Neural crest cell (in vitro differentiated cells): ENCODE measurements at regions not wholly inside any gene's neighbourhood (a gene's known extent, or its start where the extent isn't known, plus 50 kb on each side); places are given as distances from the start of the nearest gene placed in this dataset.

ENCODE experiments used
- DNase-seq: peaks from one replicate; pipeline ENCODE4 v3.0.0; 2021; ENCODE audit warnings: low read depth, mixed read lengths, low spot score
- H3K27ac Mint-ChIP-seq: one replicate; pipeline ENCODE4 v1.8.0; 2021; ENCODE audit warnings: mild to moderate bottlenecking, mixed read lengths; ENCODE audit not compliant: unreplicated experiment
- H3K27me3 Mint-ChIP-seq: 2 replicates; pipeline ENCODE4 v1.8.0; 2021; ENCODE audit warnings: low read depth, mild to moderate bottlenecking, mixed read lengths
- H3K36me3 Mint-ChIP-seq: 2 replicates; pipeline ENCODE4 v1.8.0; 2021; ENCODE audit warnings: low read depth, mild to moderate bottlenecking, mixed read lengths
- H3K4me1 Mint-ChIP-seq: 2 replicates; pipeline ENCODE4 v1.8.0; 2021; ENCODE audit warnings: mixed read lengths
- H3K4me3 Mint-ChIP-seq: one replicate; pipeline ENCODE4 v1.8.0; 2021; ENCODE audit warnings: mild to moderate bottlenecking, mixed read lengths
- H3K9me3 Mint-ChIP-seq: 2 replicates; pipeline ENCODE4 v1.8.0; 2021; ENCODE audit warnings: mixed read lengths
- TF ChIP-seq, protein P1 (sequence below): fragments of 200-600 bp; sonication (generic); conservative IDR thresholded peaks from 2 replicates; pipeline ENCODE4 v1.5.0; 2021; ENCODE audit warnings: antibody characterized with exemption, mild to moderate bottlenecking

DNA sequence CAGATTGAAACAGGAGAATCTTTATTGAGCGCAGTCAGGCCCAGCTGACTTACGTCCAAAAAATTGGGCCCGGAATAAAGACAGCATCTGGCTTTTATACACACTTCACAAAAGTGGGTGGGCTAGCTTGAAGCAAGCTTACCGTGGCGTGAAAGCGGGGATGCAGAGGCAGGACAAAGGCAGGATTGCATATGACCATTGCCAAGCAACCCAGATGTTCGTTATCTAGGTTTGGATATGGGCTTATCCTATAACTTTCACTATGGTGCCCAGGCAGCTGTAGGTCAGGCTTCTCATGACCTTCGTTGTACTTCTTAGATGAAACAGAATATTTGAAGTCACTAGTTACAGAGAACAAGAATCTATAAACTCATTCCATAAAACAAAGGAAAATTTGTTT, 1575.6 kb upstream of the RAG2 start:
- no peaks in the 10 kb centered on the region for H3K4me1 Mint-ChIP-seq
- TF ChIP-seq, protein P1, sequence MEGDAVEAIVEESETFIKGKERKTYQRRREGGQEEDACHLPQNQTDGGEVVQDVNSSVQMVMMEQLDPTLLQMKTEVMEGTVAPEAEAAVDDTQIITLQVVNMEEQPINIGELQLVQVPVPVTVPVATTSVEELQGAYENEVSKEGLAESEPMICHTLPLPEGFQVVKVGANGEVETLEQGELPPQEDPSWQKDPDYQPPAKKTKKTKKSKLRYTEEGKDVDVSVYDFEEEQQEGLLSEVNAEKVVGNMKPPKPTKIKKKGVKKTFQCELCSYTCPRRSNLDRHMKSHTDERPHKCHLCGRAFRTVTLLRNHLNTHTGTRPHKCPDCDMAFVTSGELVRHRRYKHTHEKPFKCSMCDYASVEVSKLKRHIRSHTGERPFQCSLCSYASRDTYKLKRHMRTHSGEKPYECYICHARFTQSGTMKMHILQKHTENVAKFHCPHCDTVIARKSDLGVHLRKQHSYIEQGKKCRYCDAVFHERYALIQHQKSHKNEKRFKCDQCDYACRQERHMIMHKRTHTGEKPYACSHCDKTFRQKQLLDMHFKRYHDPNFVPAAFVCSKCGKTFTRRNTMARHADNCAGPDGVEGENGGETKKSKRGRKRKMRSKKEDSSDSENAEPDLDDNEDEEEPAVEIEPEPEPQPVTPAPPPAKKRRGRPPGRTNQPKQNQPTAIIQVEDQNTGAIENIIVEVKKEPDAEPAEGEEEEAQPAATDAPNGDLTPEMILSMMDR: no peak

DNA sequence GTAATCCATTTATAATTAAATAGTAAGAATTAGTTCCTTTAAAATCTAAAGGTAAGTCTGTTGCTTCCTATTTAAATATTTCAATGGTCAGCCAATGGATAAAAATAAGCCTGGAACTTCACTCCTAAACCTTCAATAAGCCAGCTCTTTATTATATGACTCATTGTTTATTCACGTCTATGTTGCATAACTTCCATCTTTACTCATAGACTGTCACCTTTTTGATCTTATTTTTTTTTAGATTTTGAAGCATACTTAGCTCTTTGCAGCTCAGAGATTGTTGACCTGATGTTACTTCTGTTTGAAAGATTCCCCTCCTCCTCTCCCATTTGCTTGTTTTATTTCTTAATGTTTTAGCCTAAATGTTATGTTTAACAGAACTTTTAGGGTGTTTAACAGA, 1571.2 kb upstream of the RAG2 start:
- peaks cover 9% of the 10 kb centered on the region for H3K36me3 Mint-ChIP-seq

More for the DNA sequence above, 1575.6 kb upstream of the RAG2 start:
- H3K4me3 Mint-ChIP-seq: no peak overlapping the region
- no peak overlapping the region for H3K27ac Mint-ChIP-seq
- no peaks in the 10 kb centered on the region for H3K9me3 Mint-ChIP-seq
- no peak for DNase-seq
- H3K36me3 Mint-ChIP-seq: no peaks in the 10 kb centered on the region
- no peaks in the 10 kb centered on the region for H3K27me3 Mint-ChIP-seq

DNA sequence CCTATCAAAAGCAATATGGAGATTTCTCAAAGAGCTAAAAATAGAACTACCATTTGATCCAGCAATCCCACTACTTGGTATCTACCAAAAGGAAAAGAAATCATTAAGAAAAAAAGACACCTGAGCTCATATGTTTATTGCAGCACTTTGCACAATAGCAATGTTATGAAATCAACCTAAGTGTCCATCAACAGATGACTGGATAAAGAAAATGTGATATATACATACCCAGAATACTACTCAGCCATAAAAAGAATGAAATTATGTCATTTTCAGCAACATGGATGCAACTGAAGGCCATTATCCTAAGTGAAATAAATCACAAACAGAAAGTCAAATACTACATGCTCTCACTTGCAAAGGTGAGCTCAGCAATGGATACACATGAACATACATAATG, 1565.5 kb upstream of the RAG2 start:
- TF ChIP-seq, protein P1: no peak
- no peak overlapping the region for H3K27ac Mint-ChIP-seq
- peaks cover 9% of the 10 kb centered on the region for H3K36me3 Mint-ChIP-seq
- no peaks in the 10 kb centered on the region for H3K4me1 Mint-ChIP-seq
- peaks cover 13% of the 10 kb centered on the region for H3K9me3 Mint-ChIP-seq
- no peaks in the 10 kb centered on the region for H3K27me3 Mint-ChIP-seq
- no peak for DNase-seq
- H3K4me3 Mint-ChIP-seq: no peak overlapping the region

More for the DNA sequence above, 1571.2 kb upstream of the RAG2 start:
- DNase-seq: no peak
- TF ChIP-seq, protein P1: no peak
- Mint-ChIP-seq H3K4me3 (no peak overlapping the region), H3K27me3 (no peaks in the 10 kb centered on the region), H3K9me3 (peaks cover 8% of the 10 kb centered on the region), H3K4me1 (no peaks in the 10 kb centered on the region), H3K27ac (no peak overlapping the region)

DNA sequence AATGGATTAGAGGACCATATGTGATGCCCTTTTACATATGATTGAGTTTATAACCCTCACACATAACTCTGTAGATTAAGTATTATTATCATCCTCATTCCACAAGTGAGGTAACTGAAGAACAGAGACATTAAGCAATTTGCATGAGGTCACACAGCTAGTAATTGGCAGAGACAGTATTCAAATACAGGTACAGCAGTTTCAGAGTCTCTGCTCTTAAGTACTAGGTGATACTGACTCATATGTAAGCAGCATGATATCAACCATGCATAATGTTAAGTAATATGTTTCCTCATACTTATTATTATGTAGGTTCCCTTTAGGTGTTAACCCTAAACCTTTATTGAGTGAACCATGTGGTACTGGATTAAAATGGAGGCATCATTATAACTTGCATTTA, 1562.4 kb upstream of the RAG2 start:
- Mint-ChIP-seq H3K36me3 (peaks cover 3% of the 10 kb centered on the region), H3K4me1 (no peaks in the 10 kb centered on the region), H3K27me3 (no peaks in the 10 kb centered on the region), H3K9me3 (peaks cover 5% of the 10 kb centered on the region), H3K4me3 (no peak overlapping the region), H3K27ac (no peak overlapping the region)
- no peak for DNase-seq
- TF ChIP-seq, protein P1: no peak

DNA sequence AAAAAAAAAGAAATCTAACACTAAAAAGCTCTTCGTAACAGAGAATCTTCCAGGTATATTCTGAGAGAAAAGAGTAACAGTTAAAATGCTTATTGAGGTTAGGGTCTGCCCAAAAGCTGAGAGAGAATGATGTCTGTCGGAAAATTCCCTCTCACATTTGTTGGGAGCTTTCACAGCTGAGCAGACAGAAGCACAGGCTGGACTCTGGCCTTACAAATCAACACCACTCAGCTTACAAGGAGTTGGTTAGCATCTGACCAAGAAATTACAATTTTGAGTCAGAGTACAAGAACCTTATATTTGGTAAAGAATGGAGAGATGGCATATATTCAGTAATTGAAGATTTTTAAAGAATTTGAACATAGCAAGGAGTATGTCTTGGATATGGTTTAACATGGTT, 1561.0 kb upstream of the RAG2 start:
- DNase-seq: no peak
- TF ChIP-seq, protein P1: no peak
- Mint-ChIP-seq H3K9me3 (peaks cover 5% of the 10 kb centered on the region), H3K4me1 (no peaks in the 10 kb centered on the region), H3K36me3 (no peaks in the 10 kb centered on the region), H3K27ac (no peak overlapping the region), H3K4me3 (no peak overlapping the region), H3K27me3 (no peaks in the 10 kb centered on the region)
